ENCODE measurements at regions not wholly inside any gene's neighbourhood (a gene's known extent, or its start where the extent isn't known, plus 50 kb on each side); places are given as distances from the start of the nearest gene placed in this dataset.

GRCh38 chr3:174777813-174778212 is 81.3 kb upstream of the NAALADL2 start:
- TF ChIP-seq, protein P1, sequence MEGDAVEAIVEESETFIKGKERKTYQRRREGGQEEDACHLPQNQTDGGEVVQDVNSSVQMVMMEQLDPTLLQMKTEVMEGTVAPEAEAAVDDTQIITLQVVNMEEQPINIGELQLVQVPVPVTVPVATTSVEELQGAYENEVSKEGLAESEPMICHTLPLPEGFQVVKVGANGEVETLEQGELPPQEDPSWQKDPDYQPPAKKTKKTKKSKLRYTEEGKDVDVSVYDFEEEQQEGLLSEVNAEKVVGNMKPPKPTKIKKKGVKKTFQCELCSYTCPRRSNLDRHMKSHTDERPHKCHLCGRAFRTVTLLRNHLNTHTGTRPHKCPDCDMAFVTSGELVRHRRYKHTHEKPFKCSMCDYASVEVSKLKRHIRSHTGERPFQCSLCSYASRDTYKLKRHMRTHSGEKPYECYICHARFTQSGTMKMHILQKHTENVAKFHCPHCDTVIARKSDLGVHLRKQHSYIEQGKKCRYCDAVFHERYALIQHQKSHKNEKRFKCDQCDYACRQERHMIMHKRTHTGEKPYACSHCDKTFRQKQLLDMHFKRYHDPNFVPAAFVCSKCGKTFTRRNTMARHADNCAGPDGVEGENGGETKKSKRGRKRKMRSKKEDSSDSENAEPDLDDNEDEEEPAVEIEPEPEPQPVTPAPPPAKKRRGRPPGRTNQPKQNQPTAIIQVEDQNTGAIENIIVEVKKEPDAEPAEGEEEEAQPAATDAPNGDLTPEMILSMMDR (IDR thresholded peaks at IDR 0.05; ENCODE audit: low read depth, low read length), result no peak
- TF ChIP-seq POLR2A (IDR thresholded peaks at IDR 0.05; ENCODE audit: extremely low read depth, insufficient read length) (no peak), MYC (IDR thresholded peaks at IDR 0.05; ENCODE audit: low read depth, low read length) (no peak)

All from NB4 (cell line).